ENCODE measurements at regions not wholly inside any gene's neighbourhood (a gene's known extent, or its start where the extent isn't known, plus 50 kb on each side); places are given as distances from the start of the nearest gene placed in this dataset.
"Not testable (repeated sequence)": the region's sequence is repeated elsewhere in the genome, so short reads cannot be mapped to it uniquely, and the experiment has no call there.

DNA sequence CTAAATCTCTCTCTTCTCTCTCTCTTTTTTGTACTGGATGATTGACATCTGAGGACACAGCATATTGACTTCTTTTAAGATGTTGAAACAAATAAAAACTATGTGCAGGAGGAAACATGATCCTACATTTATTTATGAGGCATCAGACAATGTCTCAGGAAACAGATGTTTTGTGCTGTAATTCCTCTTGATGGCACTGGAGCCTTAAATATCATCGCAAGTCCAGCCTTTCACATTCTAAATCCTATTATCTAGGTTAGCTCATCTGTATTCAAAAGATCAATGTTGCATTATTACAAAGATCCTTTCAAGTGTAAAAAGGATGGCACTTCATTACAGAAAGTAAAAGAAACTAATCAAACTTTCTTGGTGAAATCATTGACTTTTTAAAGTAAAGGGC is 63.9 kb downstream of the MAT2B start:
- in situ Hi-C loops (cut with MboI; ENCODE audit: low sequenced_read_pairs) = no loop called here

DNA sequence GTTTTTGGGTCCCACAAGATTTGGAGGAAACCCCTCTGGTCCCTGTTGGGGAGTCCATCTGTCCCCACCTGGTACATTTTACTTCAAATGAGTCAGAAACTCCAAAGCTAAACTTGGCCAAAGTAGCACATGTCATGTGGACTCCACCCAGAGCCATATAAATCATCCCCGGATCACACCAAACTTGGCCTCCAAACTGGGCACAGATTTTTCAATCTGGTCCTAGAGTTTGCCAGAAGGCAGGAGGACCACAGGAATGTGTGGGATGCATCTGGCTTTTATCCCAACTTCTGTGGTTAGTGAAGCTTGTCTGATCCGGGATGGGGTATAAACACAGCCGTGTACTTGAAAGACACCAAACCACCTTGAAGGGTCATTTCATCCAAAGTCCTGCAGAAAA is 66.3 kb downstream of the MAT2B start:
- in situ Hi-C loops (cut with MboI; ENCODE audit: low sequenced_read_pairs) = no loop called here

DNA sequence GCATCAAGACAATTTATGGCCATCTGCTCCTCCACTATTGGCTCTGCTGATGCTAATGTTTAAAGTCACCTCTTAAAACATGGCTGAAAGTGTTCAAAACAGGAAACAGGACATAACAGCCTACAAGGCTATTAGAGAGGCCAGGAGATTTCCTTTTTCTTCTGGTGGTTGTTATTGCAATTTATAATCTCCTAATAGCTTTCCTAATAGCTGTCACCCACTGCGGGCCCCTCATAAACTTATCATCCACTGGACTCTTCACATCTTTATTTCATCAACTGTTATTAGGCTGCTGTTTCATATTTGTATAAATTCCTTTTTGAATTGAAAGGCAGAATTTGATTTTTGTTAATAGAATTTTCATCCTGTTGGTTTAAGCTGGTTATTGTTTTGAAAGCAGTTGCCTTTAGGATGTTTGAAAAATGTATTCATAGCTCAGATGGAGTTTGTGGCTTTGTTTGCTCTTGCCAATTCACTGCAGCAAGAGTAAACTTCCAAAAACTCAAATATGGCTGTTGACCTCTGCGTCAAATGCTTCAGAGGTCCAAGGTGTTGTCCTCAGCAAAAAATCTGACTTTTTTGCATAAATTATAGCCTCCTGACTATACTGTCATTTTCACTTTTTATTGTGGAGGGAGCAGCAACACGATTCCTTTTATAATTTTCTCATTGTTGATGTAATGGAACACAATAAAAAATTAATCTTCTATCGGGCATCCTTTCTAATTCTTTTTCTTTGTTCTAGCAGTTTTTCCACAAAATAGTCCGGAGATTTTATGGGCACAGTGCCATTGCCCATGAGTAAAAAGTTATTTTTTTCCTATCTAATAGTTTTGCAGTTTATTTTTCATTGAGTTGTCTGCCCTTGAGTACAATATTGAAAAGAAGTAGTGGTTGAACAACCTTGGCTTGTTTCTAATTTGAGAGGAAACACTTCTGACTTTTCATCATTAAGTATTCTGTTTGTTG is 69.3 kb downstream of the MAT2B start:
- in situ Hi-C loops (cut with MboI; ENCODE audit: low sequenced_read_pairs) = no loop called here

DNA sequence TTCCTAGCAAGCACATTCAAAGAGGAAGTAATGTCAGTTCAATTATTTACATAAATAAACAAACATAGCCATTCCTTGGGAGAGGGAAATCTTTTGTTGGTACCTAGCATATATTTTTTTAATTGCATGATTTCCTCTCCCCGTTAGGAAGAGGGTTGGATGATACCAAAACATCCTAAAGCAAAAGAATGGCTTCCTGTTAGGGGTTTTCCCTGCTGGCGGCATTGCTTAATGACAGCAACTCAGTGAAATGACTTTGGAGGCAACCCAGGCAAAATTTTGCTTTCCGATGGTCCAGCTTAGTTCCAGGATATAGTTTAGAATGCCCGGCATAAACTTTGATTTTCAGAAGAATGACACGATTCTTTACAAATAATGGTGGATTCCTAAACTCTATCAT is 73.2 kb downstream of the MAT2B start:
- in situ Hi-C loops (cut with MboI; ENCODE audit: low sequenced_read_pairs) = no loop called here

DNA sequence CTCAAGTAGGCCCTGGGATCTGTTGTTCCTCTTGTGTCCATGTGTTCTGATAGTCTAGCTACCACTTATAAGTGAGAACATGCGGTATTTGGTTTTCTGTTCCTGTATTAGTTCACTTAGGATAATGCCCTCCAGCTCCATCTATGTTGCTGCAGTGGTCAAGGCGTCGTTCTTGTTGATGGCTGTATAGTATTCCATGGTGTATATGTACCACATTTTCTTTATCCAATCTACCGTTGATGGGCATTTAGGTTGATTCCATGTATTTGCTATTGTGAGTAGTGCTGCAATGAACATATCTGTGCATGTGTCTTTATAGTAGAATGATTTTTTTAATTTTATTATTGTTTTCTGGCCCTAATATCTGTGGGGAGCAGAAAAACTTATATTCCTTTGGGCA is 74.3 kb downstream of the MAT2B start:
- in situ Hi-C loops (cut with MboI; ENCODE audit: low sequenced_read_pairs) = no loop called here

DNA sequence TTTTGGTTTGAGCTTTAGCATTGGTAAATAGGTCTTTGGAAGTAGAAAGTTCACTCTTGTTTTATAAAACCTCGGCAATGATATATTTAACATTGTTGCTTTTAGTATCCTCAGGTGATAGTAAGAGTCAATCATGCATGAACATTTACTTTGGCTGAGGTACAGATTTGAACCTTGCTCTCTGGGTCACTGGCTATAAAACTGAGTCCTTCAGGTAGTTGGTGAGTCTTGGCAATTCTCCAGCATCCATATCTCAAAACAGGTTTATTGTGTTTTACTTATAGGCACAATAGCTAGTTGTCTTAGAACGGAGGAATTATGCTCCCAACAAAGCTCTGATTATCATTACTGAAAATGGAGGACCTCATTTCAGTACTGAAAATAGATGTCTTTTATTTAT is 75.1 kb downstream of the MAT2B start:
- in situ Hi-C loops (cut with MboI; ENCODE audit: low sequenced_read_pairs) = no loop called here

DNA sequence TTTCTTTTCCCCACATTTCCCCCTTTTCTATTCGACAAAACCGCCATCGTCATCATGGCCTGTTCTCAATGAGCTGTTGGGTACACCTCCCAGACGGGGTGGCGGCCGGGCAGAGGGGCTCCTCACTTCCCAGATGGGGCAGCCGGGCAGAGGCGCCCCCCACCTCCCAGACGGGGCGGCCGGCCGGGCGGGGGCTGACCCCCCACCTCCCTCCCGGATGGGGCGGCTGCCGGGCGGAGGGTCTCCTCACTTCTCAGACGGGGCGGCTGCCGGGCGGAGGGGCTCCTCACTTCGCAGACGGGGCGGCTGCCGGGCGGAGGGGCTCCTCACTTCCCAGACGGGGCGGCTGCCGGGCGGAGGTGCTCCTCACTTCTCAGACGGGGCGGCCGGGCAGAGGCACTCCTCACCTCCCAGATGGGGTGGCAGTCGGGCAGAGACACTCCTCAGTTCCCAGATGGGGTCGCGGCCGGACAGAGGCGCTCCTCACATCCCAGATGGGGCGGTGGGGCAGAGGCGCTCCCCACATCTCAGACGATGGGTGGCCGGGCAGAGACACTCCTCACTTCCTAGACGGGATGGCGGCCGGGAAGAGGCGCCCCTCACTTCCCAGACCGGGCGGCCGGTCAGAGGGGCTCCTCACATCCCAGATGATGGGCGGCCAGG is 78.2 kb downstream of the MAT2B start:
- in situ Hi-C loops (cut with MboI; ENCODE audit: low sequenced_read_pairs) = not testable (repeated sequence)

DNA sequence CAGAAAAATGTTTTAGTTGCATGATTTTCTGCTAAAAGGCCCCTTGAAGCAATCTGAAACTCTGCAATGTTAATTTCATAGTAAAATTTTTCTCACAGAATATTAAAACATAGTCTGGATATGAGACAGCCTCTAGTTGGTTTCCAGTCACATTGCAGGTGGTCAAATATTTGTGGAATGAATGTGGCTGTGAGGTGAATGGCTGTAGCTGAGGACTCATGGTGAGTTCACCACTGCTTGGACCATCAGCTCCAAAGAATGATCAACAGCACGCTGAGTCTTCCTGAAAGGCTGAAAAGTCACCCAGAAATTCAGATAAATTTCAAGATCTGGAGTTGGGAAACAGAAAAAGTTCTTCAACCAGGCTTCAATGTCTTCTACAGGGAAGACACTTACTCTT is 79.8 kb downstream of the MAT2B start:
- in situ Hi-C loops (cut with MboI; ENCODE audit: low sequenced_read_pairs) = no loop called here

DNA sequence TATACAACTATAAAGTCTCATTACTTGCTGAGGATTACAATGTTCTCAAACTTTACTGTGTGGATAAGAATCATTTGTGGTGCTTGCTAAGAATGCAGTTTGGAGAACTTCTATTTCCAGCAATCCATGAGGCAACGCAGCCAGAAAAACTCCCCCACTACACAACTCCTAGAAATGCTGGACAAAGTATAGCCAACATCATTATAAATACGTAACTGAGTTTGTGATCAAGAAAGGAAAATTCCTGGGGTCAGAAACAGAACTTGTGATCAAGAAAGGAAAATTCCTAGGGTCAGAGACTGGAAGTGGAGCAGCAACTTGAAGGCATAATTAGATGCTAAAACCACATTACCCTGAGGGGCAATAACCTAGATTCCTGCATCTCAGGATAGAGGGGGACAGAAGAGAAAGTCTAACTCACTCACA is 81.1 kb downstream of the MAT2B start:
- in situ Hi-C loops (cut with MboI; ENCODE audit: low sequenced_read_pairs) = no loop called here

DNA sequence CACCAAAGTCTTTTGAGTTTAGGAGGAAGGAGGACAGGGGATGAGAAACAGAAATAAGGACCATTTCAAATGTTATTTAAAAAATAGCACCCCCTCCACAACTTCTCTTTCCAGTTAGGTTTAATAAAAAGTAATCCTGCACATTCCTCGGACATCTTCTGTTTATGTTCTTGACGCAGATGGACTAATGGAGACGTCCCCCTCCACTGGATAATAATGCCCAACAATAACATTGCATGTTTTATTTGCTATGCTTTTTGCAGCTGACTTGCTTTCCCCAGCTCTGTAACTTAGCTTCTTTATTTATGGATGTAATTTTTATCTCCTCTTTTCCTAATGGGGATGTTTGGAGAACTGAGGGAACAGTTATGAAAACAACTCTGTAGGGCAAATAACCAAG is 89.5 kb downstream of the MAT2B start:
- in situ Hi-C loops (cut with MboI; ENCODE audit: low sequenced_read_pairs) = no loop called here

DNA sequence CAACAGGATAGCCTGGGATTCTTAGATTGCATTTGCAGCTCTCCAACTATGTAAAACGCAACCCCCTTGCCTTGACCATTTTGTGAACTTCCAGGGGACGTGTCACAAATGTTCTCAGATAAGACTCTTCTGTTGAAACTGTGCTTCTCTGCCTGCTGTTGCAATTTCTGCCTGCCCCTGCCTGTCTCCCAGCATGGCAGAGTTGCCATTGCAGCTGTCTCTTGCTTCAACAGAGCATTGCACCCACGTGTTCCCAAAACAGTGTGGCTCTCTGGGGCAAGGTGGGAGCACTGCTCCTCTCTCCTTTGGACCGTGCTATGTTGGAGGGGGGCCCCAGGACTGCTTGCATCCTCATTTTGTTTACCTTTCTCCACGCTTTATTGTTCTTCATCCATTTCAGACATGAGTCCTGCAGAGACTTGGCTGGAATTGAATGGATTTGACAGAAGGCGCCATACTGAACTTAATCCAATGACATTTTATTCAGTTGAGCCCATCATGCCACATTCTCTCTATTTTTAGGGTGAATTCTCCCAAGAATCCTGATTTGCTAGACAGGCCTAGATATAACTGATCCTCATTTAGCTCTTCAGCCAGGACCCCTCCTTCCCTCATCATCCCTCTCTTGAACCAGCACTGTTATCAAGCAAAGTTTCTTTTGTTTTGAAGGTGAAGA is 90.7 kb downstream of the MAT2B start:
- in situ Hi-C loops (cut with MboI; ENCODE audit: low sequenced_read_pairs) = no loop called here

DNA sequence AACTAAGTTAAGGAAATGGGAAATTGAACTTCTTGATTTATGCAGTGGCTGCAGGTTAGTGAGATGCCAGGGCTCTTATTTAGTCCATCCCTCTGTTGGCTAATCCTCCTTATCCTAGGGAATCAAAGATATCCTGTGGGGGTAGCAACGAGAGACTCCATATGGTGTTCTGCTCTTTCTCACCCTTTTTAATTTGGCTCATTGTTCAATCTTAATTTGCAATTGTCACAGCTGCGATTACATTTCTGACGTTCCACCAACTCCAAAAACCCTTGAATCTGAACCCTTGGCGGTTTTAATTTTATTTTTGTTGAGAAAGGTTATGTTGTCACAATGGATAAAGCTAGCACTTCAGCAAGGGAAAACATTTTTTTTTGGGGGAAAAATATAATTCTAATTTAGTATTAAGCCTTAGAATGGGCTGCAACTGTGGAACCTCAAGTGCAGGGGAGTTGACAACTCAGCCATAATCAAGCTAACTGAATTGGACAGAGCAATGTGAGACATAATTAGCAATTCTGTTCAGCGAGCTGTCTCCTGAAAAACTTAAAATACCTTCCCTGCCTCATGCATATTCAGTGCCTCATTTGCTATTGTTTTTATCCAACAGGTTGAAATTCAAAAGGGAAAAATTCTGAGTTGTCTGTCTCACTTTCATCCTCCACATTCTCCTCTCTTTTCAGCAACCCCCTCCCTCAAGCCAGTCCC is 91.3 kb downstream of the MAT2B start:
- in situ Hi-C loops (cut with MboI; ENCODE audit: low sequenced_read_pairs) = no loop called here

DNA sequence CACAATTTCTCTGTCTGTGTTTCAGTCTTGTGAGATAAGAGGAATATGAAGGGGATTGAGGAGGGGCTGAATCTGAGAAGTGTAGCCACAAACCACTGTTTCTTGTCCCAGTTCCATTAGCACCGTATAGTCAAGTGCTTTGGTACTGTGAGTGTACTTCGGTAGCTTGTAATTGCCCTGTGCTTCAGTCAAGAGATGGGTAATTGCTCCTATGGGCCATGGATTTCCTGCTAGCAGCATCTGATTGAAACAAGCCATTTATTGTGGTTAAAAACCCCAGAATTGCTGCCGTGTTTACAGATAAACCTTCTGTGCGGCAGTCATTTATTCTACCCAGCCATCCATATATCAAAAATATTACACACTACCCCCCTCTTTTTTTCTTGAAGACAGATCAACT is 98.6 kb downstream of the MAT2B start:
- in situ Hi-C loops (cut with MboI; ENCODE audit: low sequenced_read_pairs) = no loop called here

DNA sequence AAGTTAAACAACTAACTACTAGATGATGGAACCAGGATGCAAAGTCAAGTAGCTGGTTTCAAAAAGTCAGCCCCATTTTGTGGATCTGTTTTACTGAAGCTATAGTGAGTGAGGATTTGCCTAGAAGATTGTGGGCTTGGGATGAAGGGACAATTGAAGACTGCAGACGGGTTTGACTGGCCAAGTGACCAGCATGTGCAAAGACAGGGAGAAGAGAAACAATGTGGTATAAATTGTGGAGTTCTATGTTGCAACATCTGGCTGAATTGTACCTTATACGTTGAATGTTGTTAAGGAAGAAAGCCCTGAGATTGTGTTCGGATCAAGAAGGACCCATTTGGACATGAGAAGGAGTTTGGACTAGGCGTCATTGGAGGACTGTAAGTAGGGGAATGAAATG is 101.8 kb downstream of the MAT2B start:
- in situ Hi-C loops (cut with MboI; ENCODE audit: low sequenced_read_pairs) = no loop called here

DNA sequence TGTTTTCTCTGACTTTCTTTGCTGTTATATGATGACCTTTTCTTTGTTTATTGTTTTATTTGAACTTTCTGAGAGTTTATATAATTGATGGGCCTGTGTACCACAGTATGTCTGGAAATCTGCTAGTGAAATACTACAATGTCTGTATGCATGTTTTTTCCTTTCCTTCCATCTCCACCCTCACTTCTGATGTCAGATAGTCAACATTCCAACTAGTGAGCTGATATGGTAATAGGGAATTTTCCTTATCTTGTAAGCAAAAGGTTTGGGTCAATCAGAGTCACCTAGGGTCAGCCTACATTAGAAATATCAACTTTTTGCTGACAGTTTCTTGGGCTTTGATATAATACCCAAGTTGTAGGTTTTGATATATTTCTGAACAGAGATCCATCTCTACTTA is 103.2 kb downstream of the MAT2B start:
- in situ Hi-C loops (cut with MboI; ENCODE audit: low sequenced_read_pairs) = no loop called here

DNA sequence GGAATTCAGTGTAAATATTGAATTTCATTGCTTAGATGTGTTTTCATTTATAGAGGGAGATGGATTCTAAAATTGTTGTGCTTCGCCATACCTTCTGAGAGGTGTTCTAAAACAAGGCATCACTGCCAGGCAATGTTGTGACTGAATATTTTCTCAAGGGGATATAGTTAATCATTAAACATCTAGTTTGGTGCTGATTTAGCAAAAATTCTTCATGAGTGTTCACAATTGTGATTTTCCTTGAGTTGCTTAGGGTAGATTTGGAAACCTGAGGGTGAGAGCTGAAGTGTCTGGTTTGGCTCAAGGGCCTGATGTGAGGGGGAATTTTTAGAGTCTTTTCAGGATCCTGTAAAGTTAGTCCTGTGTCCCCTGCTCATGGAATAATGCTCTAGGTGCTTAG is 104.5 kb downstream of the MAT2B start:
- in situ Hi-C loops (cut with MboI; ENCODE audit: low sequenced_read_pairs) = no loop called here

DNA sequence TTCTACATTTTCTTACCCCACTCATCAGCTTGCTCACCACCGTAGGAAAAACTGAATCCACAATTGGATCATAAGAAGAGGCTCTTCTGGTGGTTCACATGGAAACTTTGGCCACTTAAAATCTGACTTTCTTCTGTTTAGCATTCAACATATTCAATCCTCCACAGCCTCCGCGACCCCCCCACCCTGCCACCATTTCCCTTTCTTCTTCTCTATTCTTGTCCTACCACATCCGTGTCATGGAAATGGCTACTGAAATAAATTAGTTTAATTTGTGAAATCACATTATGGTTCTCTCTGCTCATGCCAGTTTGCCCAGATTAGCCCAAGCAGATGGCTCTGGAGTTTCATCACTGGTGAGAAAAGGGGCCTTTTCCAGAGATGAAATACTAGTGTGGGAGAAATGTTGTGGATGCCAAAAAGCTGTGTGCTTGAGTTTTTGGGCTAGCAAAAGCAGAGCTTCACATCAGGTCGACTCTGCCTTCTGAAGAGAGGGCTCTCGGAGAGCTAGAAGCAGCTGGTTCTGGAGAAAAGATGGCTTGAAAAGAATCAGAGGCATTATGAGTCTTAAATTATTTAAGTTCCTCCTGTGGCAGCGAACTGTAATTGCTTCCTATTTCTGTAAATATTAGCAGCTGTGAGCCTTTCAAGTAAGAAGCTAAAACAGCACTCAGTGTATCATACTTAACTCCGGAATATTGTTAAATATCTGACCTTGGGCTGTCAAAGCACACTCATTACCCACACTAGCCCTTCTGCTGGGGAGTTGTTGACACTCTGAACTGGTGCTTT is 107.1 kb downstream of the MAT2B start:
- in situ Hi-C loops (cut with MboI; ENCODE audit: low sequenced_read_pairs) = no loop called here

DNA sequence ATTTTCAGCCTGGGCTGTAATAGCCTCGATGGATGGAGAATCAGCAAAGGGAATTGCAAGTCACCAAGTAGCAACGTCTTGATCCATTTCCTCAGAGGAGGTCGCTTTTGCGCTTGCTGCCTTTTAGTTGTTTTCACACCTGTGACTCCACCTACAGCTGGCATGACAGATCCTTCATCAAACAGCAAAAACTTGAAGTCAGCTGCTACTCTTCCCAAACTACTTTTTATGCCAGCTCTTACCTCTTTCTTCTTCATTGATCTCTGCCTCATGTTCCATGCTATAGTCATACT is 107.7 kb downstream of the MAT2B start:
- in situ Hi-C loops (cut with MboI; ENCODE audit: low sequenced_read_pairs) = no loop called here

DNA sequence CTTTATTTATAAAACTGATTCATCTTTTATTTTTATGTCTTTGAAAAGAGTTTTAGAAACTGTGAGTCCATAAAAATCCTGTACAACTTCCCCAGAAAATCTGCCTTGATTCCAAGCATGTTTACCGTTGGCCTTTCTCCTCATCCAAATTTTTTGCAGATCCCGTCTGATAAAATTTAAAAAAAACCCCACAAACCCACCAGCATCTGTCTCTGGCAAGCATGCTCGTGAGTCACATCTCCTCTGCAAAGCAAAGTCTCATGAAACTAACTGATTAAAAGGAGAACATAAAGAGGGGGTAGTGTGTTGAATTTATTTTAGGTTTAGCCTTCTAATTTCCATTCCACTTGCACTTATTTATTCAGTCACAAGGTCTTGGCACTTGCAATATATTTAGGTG is 109.4 kb downstream of the MAT2B start:
- in situ Hi-C loops (cut with MboI; ENCODE audit: low sequenced_read_pairs) = no loop called here

DNA sequence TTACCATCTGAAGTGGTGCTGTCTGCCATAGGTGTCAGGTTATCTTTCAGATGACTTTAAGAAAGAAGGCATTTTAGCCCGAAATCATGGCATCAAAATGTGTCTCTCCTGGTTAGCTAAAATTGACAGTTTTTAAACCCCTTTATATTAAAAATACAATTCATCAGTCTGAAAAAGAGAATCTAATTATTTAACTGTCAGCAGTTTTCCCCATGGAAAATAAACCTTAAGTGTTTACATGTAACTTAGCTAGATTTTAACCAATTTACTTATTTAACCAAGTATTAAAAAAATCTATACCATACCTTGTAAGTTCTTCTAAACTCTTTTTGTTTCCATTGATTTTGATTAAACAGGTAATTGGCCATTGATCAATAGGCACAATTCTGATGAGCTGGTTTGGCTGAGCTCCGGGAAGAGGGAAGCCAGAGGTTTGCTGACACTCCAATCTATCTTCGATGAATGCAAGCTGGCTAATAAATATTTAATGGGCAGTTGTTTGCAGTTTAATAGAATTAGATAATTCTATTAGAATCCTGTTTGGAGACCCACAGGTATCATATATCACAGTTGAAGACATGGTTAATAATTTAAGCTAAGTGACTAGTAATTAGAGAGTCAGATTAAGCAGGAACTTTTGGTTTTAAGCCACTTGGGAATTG is 114.0 kb downstream of the MAT2B start:
- in situ Hi-C loops (cut with MboI; ENCODE audit: low sequenced_read_pairs) = no loop called here
